SK-N-SH (cell line): ENCODE measurements at regions not wholly inside any gene's neighbourhood (a gene's known extent, or its start where the extent isn't known, plus 50 kb on each side); places are given as distances from the start of the nearest gene placed in this dataset.
"Not testable (repeated sequence)": the region's sequence is repeated elsewhere in the genome, so short reads cannot be mapped to it uniquely, and the experiment has no call there.

Experiments used
- CTCF ChIA-PET: fragments of 300-600, 350-600 bp; formaldehyde crosslinking; extraction: SDS; loops from one replicate; lab custom pipeline; 2021; lab: Yijun Ruan, JAX
- POLR2A ChIA-PET: fragments of 350-600 bp; sonication (Branson Sonifier 250); formaldehyde crosslinking; extraction: SDS; loops from one replicate; lab custom pipeline; 2020; ENCODE audit warnings: antibody characterized with exemption, inconsistent platforms; lab: Yijun Ruan, JAX
- DNase-seq: peaks from one replicate; pipeline ENCODE4 v3.0.0; 2012
- H2AFZ ChIP-seq: fragments of 200-600 bp; sonication (generic); 2 replicates; pipeline ENCODE4 v1.8.1; 2016; ENCODE audit warnings: antibody characterized with exemption, mild to moderate bottlenecking, low read depth
- H3F3A ChIP-seq: fragments of 200-600 bp; sonication (generic); replicated peaks from 2 replicates; pipeline ENCODE3; 2016; ENCODE audit warnings: antibody characterized with exemption, mild to moderate bottlenecking; ENCODE audit not compliant: insufficient read depth
- H3K27ac ChIP-seq, 2 experiments: fragments of 200-500 bp in 1 of 2; fragments of 200-600 bp in 1 of 2; sonication (Bioruptor generic) in 1 of 2; sonication (generic), shearing (Covaris generic) in 1 of 2; 2 replicates each; pipeline versions ENCODE4 v1.5.1 to v1.6.1; 2014 to 2016; ENCODE audit warnings: low read depth in 2 of 2, inconsistent platforms in 1 of 2, low read length in 1 of 2, mild to moderate bottlenecking in 1 of 2, mixed read lengths in 1 of 2
- H3K27me3 ChIP-seq: fragments of 200-600 bp; sonication (generic), shearing (Covaris generic); 2 replicates; pipeline ENCODE4 v1.6.1; 2016; ENCODE audit warnings: mixed run types; ENCODE audit not compliant: insufficient read depth
- H3K36me3 ChIP-seq, 2 experiments: fragments of 200-500 bp in 1 of 2; fragments of 200-600 bp in 1 of 2; sonication (Bioruptor generic) in 1 of 2; sonication (generic) in 1 of 2; replicated peaks in 1 of 2; 2 replicates each; pipeline versions ENCODE3 to v1.5.1; 2014 to 2016; ENCODE audit warnings: low read length in 1 of 2, mild to moderate bottlenecking in 1 of 2; ENCODE audit not compliant: insufficient read depth in 2 of 2, control insufficient read depth in 1 of 2
- H3K4me1 ChIP-seq, 2 experiments: fragments of 200-500 bp in 1 of 2; fragments of 200-600 bp in 1 of 2; sonication (Bioruptor generic) in 1 of 2; sonication (generic), shearing (Covaris generic) in 1 of 2; 2 replicates each; pipeline versions ENCODE4 v1.5.1 to v1.6.1; 2014 to 2016; ENCODE audit warnings: low read depth in 1 of 2, low read length in 1 of 2, mixed run types in 1 of 2; ENCODE audit not compliant: insufficient read depth in 2 of 2, control insufficient read depth in 1 of 2
- H3K4me2 ChIP-seq: fragments of 200-600 bp; sonication (generic), shearing (Covaris generic); 2 replicates; pipeline ENCODE4 v1.6.1; 2017; ENCODE audit warnings: mixed run types
- H3K4me3 ChIP-seq, 2 experiments: fragments of 200-500 bp in 1 of 2; fragments of 200-600 bp in 1 of 2; sonication (Bioruptor generic) in 1 of 2; sonication (generic), shearing (Covaris generic) in 1 of 2; 2 replicates each; pipeline versions ENCODE4 v1.5.1 to v1.8.1; 2014 to 2016; ENCODE audit warnings: low read depth in 2 of 2, inconsistent platforms in 1 of 2, low read length in 1 of 2, mild to moderate bottlenecking in 1 of 2, mixed read lengths in 1 of 2, moderate library complexity in 1 of 2
- H3K79me2 ChIP-seq: fragments of 200-600 bp; sonication (generic); 2 replicates; pipeline ENCODE4 v1.8.1; 2017; ENCODE audit warnings: mild to moderate bottlenecking; ENCODE audit not compliant: insufficient read depth
- H3K9ac ChIP-seq: fragments of 200-600 bp; sonication (generic); 2 replicates; pipeline ENCODE4 v1.6.1; 2017; ENCODE audit warnings: mixed run types
- H3K9me2 ChIP-seq: fragments of 200-600 bp; sonication (generic); 2 replicates; pipeline ENCODE4 v1.6.1; 2017; ENCODE audit warnings: mixed run types
- H3K9me3 ChIP-seq: fragments of 200-600 bp; sonication (generic); 2 replicates; pipeline ENCODE4 v1.6.1; 2017; ENCODE audit warnings: mixed run types, mild to moderate bottlenecking, moderate library complexity
- H4K20me1 ChIP-seq: fragments of 200-600 bp; sonication (generic); 2 replicates; pipeline ENCODE4 v1.6.1; 2017; ENCODE audit warnings: mild to moderate bottlenecking, mixed run types; ENCODE audit not compliant: insufficient read depth
- CHD2 ChIP-seq: fragments of 150-350 bp; IDR thresholded peaks from 2 replicates; pipeline ENCODE4 v1.6.1; 2018; ENCODE audit warnings: low read length; ENCODE audit not compliant: partially characterized antibody
- ELF1 ChIP-seq: IDR thresholded peaks from 2 replicates; pipeline ENCODE4 v1.4.0; 2012
- EP300 ChIP-seq, 2 experiments: IDR thresholded peaks; 2 replicates each; pipeline versions ENCODE4 v1.4.0 to v1.6.1; 2012; ENCODE audit warnings: borderline replicate concordance in 1 of 2, low read depth in 1 of 2, low read length in 1 of 2
- EZH2phosphoT487 ChIP-seq: fragments of 200-600 bp; sonication (generic); IDR thresholded peaks from 2 replicates; pipeline ENCODE4 v1.6.1; 2017; ENCODE audit warnings: low read depth, mixed run types, mild to moderate bottlenecking, antibody characterized with exemption, moderate library complexity, borderline replicate concordance
- FOSL2 ChIP-seq: IDR thresholded peaks from 2 replicates; pipeline ENCODE4 v1.4.0; 2012; ENCODE audit warnings: low read depth, mild to moderate bottlenecking, moderate library complexity, borderline replicate concordance
- FOXJ3 ChIP-seq: sonication (generic); formaldehyde crosslinking; IDR thresholded peaks from 2 replicates; pipeline ENCODE4 v1.5.1; 2020; ENCODE audit warnings: mild to moderate bottlenecking, missing genetic modification reagents
- IRF3 ChIP-seq: fragments of 150-350 bp; IDR thresholded peaks from 2 replicates; pipeline ENCODE4 v1.6.1; 2016; ENCODE audit warnings: mild to moderate bottlenecking, low read depth, low read length
- MEF2A ChIP-seq: IDR thresholded peaks from 2 replicates; pipeline ENCODE4 v1.4.0; 2012; ENCODE audit warnings: low read depth, borderline replicate concordance
- MXI1 ChIP-seq: IDR thresholded peaks from 2 replicates; pipeline ENCODE4 v1.6.1; 2012; ENCODE audit warnings: mild to moderate bottlenecking, low read depth, low read length, improper control_type of control experiment
- NFIC ChIP-seq: IDR thresholded peaks from 2 replicates; pipeline ENCODE4 v1.4.0; 2012; ENCODE audit warnings: borderline replicate concordance
- PBX3 ChIP-seq: IDR thresholded peaks from 2 replicates; pipeline ENCODE4; 2012
- POLR2AphosphoS5 ChIP-seq: IDR thresholded peaks from 2 replicates; pipeline ENCODE4 v1.6.1; 2012; ENCODE audit warnings: low read depth, low read length
- SMC3 ChIP-seq: IDR thresholded peaks from 2 replicates; pipeline ENCODE4 v1.6.1; 2012; ENCODE audit warnings: low read depth, low read length, improper control_type of control experiment
- TCF12 ChIP-seq: IDR thresholded peaks from 2 replicates; pipeline ENCODE4 v1.4.0; 2012
- USF2 ChIP-seq: fragments of 150-350 bp; IDR thresholded peaks from 2 replicates; pipeline ENCODE4 v1.6.1; 2017; ENCODE audit warnings: antibody characterized with exemption, low read length, low read depth, borderline replicate concordance
- WGBS: methylation state at CpG from one replicate; pipeline ENCODE4 v1.1.6; 2017; ENCODE audit warnings: low lambda C conversion rate; 5-methylcytosine and 5-hydroxymethylcytosine counted together

- TF ChIP-seq FOXJ3 (CRISPR knock-in tag) (no peak), EZH2phosphoT487 (no peak), FOSL2 (no peak), TCF12 (no peak), IRF3 (no peak), ELF1 (no peak), PBX3 (no peak), USF2 (no peak)
These were observed 200.2 kb downstream of the CPEB2 start (continued) for GRCh38 chr4:15202481-15202880.

- H3K9me2 ChIP-seq, H3K4me1 ChIP-seq, POLR2A ChIA-PET, H4K20me1 ChIP-seq, H3K36me3 ChIP-seq, H3K9ac ChIP-seq, H3K4me3 ChIP-seq, H3K9me3 ChIP-seq, H3K4me2 ChIP-seq, H2AFZ ChIP-seq, H3K79me2 ChIP-seq, DNase-seq, H3F3A ChIP-seq, CTCF ChIA-PET, H3K27me3 ChIP-seq, H3K27ac ChIP-seq: not testable (repeated sequence)
- WGBS: 34% methylated on average over 3 of the region's 3 CpGs
These were observed 204.2 kb downstream of the CPEB2 start for GRCh38 chr4:15206526-15206925.

GRCh38 chr4:15213302-15213970 is 211.2 kb downstream of the CPEB2 start:
- POLR2A ChIA-PET: no interaction called here

More at GRCh38 chr4:15213302-15213970, 211.2 kb downstream of the CPEB2 start:
- no peaks in the 10 kb centered on the region for H3K9me3 ChIP-seq
- no peak for TF ChIP-seq MXI1
- TF ChIP-seq MEF2A: no peak
- TF ChIP-seq EP300 (IDR thresholded peaks at IDR 0.05; ENCODE audit: borderline replicate concordance in 1 of 2, low read depth in 1 of 2, low read length in 1 of 2): no peak
- no peak for TF ChIP-seq SMC3
- no peak for TF ChIP-seq FOXJ3 (CRISPR knock-in tag)
- no peak for TF ChIP-seq POLR2AphosphoS5
- TF ChIP-seq NFIC: no peak
- TF ChIP-seq CHD2: no peak
- no peaks in the 10 kb centered on the region for H3K36me3 ChIP-seq
- no peak overlapping the region for H2AFZ ChIP-seq
- H3K27ac ChIP-seq: no peak overlapping the region
- no peak overlapping the region for H3K4me2 ChIP-seq
- CTCF ChIA-PET: interaction anchor here (1.8 kb wide), 1 partner anchor 245 kb away, joined by 5 read pairs; no protein-coding TSS in a partner anchor
- no peak for DNase-seq
- no peaks in the 10 kb centered on the region for H4K20me1 ChIP-seq
- no peaks in the 10 kb centered on the region for H3K27me3 ChIP-seq
- no peak overlapping the region for H3K4me3 ChIP-seq
- H3K4me1 ChIP-seq: no peaks in the 10 kb centered on the region; a peak in 2 of 4 replicates
- no peaks in the 10 kb centered on the region for H3K9me2 ChIP-seq
- no peak overlapping the region for H3K9ac ChIP-seq
- WGBS: 74% methylated on average over 6 of the region's 6 CpGs
- H3K79me2 ChIP-seq: no peaks in the 10 kb centered on the region
- H3F3A ChIP-seq: no peaks in the 10 kb centered on the region
